Left kidney (tissue), 1 donor: ENCODE measurements at regions not wholly inside any gene's neighbourhood (a gene's known extent, or its start where the extent isn't known, plus 50 kb on each side); places are given as distances from the start of the nearest gene placed in this dataset.

Experiments
- DNase-seq: peaks from one replicate; pipeline ENCODE4 v3.0.0-alpha.2; 2013

DNA sequence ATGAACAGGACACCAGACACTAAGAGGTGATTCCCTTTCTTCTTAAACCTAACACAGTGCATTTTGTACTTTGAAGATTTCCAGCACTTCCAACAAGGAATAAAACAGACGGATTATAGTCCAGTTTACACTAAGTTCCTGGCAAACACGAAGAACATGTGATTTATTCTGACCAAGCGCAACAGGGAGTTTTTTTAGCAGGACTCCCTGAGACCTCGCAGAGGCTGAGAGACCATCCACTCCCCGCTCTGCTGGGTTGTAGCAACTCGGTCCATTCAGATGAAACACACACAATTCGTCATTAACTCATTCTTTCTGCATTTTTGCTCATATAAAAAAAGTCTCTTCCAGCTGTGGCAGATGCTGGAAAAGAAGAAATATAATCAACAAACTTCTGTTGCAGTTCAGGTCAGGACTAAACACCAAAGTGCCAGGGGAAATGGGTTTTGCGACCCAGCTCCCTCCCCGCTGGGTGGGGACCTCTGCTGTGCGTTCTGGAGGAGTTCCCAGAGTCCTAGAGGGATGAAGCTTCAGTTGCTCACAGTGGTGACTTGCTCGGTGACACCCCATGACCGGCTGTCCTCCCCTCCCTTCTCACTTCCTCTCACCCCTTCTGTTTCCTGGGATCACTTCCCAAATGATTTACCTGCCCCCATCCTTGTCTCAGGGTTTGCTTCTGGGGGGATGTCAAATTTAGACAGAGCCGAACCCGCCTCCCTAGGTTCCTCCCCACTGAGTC, 52.5 kb downstream of the KCNF1 start:
- no peak for DNase-seq

DNA sequence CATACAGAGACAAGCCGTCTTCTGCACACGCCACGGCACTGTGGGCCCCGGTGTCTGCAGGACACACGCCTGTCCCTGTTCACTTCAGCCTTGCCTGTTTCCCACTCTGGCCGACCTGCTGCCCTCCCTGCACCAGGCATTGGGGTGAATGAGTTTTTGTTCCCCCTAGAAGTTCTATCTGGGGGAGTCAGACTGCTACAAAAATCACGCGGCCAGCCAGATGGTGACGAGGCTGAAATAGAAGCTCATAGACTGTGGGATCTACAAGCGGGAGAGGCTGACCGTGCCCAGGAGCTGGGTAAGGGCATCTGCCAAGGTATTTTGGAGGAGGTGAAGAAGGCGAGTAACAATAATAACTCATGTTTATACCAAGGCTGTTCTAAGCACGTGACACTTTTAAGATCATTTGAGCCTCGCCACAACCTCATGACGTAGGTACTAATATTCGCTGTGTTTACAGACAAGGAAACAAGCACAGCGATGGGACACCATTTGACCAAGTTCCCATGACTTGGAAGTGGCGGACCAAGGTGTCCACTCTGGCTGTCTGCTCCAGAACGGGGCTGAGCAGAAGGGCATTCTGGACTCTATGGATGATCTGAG, 53.6 kb downstream of the KCNF1 start:
- no peak for DNase-seq

DNA sequence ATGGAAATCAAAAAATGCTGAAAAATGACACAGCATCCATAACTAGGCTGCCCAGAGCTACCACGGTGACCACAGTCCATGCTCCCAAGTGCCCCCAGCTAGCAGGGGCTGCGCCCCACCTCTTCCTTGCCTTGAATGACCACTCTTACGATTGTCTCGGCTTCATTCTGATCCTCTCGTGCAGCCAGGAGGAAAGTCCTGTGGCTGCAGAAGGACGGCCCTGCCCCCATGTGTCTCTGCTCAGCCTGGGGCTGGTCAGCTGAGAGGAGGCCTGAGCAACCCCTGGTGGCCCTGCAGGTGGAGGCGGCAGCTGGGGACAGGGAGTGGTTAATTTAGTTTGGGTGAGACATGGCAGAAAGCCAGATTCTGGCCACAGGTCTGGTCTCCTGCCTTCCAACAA, 54.3 kb downstream of the KCNF1 start:
- no peak for DNase-seq

GRCh38 chr2:10966741-10967140, 55.0 kb downstream of the KCNF1 start:
- DNase-seq: no peak

DNA sequence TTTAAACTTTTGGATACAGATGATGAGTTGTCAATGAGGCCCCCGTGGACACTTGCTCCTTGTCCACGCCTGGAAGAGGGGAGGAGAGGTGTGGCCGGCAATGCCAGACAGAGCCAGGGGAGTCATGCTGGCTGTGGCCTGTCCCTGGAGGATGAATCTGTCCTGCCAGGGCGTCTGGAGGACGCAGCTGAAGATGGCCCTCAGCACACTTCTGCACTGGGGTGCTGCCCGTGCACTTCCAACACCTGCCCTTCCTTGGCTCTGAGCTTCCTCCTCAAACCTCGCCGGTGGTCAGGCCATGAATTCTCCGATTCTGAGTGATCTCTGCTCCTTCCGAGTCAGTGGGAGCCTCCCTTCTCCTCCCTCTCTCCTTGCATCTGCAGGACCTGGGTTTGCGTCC, 56.4 kb downstream of the KCNF1 start:
- no peak for DNase-seq

DNA sequence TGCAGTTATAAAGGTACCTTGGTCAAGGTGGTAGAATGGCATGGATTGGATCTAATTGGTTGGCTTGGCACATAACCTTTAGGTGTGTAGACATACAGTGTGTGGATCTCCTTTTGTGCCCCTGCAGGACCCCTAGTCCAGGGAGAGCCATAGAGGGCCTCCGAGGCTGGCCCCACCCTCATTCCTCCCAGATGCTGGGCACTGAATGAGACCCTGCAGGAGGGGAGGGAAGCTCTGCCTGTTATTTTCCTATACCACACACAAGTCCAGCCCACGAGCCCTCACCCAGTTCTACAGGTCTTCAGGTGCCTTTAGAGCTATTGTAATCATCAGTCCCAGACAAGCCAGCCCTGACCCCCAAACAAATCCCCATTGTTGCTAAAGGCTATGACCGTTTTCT, 58.9 kb downstream of the KCNF1 start:
- no peak for DNase-seq

DNA sequence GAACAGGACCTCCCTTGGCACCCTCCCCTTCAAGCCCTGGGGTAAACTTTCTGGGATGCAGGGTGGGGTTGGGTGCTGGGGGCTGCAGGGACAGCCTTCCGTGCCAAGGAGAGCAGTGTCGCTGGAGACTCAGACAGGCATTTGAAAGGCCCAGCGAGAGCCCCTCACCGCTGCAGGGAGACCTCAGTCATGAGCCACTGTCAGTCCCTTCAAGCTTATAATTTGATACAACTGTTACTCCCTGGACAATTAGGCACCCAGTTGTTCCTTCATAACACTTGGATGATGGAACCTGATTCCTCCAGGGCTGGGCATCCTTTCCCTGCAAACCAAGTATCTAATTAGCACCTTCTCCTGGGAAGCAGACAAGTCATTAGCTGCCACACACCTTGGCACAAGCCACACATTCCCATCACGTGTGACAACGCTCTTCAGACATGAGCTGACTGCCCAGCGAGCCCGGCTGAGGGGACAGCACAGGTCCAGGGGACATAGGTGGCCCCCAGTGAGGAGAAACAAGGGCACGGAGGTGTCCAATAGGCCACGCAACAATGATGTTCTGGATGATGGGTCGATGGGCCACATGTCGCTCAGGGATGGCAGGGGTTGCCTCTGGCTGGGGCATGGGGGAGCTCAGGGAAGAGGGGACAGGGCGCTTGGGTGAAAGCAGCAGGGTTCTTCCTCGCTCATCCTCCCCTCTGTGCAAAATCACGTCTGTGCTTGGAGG, 59.6 kb downstream of the KCNF1 start:
- no peak for DNase-seq

- DNase-seq: no peak
Observed at GRCh38 chr2:10971888-10972260, 60.1 kb downstream of the KCNF1 start.

DNA sequence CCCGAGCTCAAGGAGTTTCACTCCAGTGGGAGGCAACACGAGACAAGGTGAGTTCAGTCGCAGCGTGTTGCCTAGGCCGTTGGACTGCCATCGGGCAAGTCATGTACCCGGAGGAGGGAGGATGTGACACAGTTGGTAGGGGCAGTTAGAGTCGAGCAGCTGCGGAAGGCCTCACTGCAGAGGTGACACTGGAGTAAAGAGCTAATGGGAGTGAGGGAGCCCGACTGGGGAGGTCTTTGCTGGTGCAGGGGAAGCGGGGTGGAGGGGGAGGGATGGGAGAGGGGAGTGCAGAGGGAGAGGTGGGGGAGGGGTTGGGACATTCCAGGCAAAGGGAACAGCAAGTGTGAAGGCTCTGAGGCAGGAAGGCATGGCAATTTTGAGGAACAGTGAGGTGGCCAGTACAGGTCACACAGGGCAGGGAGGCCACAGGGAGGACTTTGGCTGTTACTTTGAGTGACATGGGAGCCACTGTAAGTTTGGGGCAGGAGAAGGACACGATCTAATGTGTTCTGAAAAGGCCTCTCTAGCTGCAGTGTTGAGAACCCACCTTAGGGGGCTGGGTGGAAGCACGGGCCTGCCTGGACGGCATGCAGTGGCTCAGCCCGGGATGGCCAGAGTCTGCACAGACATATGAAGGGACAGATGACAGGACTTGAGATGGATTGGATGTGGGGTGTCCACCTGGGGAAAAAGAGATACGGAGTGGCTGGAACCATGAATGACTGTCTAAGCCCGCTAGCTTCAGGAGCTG, 61.1 kb downstream of the KCNF1 start:
- no peak for DNase-seq

DNA sequence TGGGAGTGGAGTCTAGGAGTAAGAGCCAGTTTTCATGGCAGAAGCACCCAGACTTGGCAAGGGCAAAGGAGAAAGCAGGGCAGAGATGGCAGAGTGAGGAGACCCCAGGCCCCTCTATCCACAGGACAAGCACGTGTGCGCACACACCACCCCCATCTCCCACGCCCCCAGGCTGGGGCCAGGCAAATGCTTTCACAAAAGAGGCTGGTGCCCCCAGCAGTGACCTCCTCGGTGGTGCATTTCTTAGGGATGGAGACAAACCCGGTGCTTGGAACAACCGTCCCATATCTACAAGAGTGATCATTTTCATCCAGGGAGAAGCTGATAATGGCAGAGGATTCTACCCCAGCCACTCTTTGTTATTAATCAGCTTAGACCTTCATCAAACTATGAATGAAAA, 62.0 kb downstream of the KCNF1 start:
- no peak for DNase-seq

DNA sequence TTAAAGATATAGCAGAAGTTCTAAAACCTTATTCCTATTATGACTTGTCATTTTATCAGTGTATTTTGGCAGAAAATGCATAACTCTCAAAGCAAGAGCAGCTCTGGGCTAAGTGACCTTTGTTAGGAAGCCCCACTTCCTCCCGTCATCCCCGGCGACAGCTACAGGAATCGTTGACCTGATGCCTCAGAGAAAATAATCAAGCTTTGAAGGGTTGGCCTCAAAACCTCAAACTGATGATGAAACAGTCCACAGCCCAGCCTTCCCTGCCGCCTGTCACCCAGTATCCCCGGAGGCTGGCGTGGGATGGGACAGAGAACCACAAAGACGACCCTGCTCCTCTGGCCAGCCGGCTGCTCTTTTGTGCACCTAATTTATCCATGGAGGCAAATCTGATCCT, 65.3 kb downstream of the KCNF1 start:
- no peak for DNase-seq

GRCh38 chr2:10977621-10978020, 65.9 kb downstream of the KCNF1 start:
- no peak for DNase-seq

DNA sequence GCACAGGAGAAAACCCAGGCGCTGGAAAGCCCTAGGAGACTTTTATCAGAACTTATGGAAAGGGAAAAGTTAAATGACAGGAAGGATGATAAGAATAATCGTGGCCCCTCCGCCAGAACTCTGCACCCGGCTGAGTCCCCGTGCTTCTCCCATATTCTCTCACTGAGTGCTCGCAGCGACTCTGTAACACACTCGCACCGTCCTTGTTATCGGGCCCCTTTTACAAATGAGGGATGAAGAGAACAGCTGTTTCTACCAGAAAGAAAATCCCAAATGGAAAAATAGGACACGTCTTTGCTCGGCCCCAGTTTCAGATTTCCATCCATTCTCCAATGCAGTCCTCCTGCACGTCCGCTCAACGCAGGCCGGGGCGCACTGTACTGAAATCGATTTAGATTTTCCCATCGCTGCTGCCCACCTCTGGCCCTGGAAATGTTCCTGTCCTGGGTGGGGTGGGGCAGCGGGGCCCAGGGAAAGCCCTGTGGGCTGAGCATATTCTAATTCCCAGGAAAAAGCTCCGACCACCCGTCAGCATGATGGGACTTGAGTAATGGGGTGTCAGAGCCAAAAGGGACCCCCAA, 66.4 kb downstream of the KCNF1 start:
- no peak for DNase-seq

- DNase-seq: no peak
Observed at GRCh38 chr2:10980071-10980470, 68.3 kb downstream of the KCNF1 start.

DNA sequence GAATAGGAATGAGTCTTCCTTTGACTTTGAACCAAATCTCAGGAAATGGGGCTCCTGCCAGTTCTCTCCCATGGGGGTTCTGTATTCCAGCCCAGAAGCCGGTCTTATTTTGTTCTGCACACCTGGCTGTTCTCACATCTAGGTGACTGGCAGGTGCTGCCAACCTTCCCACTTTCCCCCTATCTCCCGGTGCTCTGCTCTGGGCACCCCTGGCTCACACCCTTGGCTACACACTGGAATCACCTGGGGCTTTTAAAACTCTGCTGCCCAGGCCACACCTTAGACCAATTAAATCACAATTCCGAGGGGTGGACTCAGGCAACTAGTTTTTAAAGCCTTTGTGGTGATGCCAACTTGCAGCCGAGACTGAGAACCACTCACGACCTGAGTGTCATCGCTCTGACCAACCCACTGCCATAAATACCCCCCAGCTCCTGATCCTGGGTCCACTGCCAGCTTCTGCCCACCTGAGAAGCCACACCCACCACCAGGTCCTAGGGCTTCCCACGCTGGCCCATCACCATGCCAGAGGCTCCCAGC, 69.2 kb downstream of the KCNF1 start:
- no peak for DNase-seq

- no peak for DNase-seq
Observed at GRCh38 chr2:10981451-10981850, 69.7 kb downstream of the KCNF1 start.

DNA sequence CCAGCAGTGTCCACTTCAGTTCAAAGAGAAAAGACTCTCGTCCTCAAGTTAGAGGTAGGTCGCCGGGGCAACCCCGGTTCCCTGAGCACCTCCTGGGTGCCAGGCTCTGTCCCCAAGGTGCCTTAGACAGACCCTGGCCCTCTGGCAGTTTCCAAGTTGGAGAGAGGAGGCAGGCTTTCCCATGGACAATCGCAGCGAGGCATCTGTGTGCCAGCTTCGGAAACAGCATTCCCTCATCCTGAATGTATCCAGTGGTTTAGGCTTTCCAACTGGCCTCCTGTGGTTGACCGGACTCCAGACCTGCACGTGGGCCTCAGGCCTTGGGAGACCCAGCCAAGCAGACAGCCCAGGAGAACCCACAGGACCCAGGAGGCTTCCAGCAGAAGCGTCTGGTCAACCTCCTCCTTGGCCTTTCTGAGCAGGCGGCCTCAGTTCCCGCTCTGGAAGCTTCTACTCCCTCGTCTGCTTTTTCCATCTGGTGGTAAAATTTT, 70.3 kb downstream of the KCNF1 start:
- no peak for DNase-seq

GRCh38 chr2:10982931-10983701, 71.4 kb downstream of the KCNF1 start:
- peak; percentile 77 for DNase-seq

GRCh38 chr2:10983711-10984110, 72.0 kb downstream of the KCNF1 start:
- no peak for DNase-seq

DNA sequence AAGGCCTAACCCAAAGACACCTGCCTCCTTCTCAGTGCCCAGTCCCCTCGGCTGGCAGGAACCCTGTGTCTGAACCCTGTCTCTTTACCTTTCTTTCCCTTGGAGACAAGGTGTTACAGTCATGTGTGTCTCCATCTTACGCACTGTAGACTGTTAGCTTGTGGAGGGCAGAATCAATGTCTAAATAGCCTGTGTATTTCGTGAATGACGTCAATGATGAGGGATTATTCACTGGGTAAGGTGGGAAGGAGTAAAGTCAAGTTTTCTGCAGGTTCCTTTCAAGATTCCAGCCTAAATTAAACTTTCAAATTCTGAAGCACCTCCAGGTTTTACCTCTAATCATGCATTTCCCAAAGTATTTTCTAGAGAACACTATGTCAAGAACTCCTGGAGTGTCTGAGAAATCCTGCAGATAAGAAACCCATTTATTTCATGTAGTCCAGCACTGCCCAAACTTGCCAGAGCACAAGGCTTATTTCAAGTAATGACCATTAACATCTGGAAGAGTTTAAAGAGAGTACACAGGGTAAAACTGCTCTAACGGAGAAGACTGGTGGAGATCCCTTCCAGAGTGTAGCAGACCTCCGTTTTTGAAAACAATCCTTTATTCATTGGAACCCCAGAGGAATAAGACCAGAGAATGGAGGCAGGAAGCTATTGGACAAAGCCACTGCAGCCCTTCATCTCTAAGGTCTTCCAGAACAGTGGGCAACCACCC, 72.8 kb downstream of the KCNF1 start:
- DNase-seq: no peak

DNA sequence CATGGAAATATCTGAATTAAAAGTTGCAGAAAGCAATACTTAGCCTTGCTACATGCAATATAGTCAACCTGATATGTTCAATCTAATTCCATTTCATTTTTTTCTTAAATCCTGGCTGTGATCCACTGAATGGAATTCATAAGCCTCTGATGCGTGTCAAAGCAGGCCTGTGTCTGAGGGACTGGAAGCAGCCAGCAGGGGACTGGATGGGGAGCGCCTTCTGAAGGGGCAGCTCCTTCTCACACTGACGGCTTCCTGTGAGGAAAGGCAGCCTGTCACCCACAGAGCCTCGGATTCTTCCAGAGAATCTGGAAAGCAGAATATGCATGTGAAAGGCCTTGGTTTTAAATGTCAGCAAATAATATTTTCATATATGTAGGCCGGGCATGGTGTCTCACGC, 73.5 kb downstream of the KCNF1 start:
- DNase-seq: no peak
